HG03558 (cell line): ENCODE measurements at regions not wholly inside any gene's neighbourhood (a gene's known extent, or its start where the extent isn't known, plus 50 kb on each side); places are given as distances from the start of the nearest gene placed in this dataset.
"Not testable (repeated sequence)": the region's sequence is repeated elsewhere in the genome, so short reads cannot be mapped to it uniquely, and the experiment has no call there.

Experiments used
- ATAC-seq: cut with Tn5 transposase; IDR thresholded peaks from one replicate; pipeline ENCODE4 v1.9.1; 2021; ENCODE audit warnings: moderate number of reproducible peaks; ENCODE audit not compliant: unreplicated experiment; ENCODE audit errors: extremely low read depth

- ATAC-seq: no peak
Measured at GRCh38 chr13:78884571-78884970, 225.6 kb upstream of the OBI1 start.

GRCh38 chr13:78881751-78882150, 222.8 kb upstream of the OBI1 start:
- ATAC-seq: no peak

- ATAC-seq: no peak
Measured at GRCh38 chr13:78881054-78881453, 222.1 kb upstream of the OBI1 start.

- ATAC-seq: no peak
Measured at GRCh38 chr13:78876915-78877549, 218.1 kb upstream of the OBI1 start.

- ATAC-seq: no peak
Measured at GRCh38 chr13:78875792-78876580, 217.0 kb upstream of the OBI1 start.

GRCh38 chr13:78868991-78869390, 210.0 kb upstream of the OBI1 start:
- no peak for ATAC-seq

GRCh38 chr13:78867655-78868054, 208.7 kb upstream of the OBI1 start:
- no peak for ATAC-seq

- not testable (repeated sequence) for ATAC-seq
Measured at GRCh38 chr13:78866076-78866475, 207.1 kb upstream of the OBI1 start.

- no peak for ATAC-seq
Measured at GRCh38 chr13:78862446-78862845, 203.5 kb upstream of the OBI1 start.

- no peak for ATAC-seq
Measured at GRCh38 chr13:78852709-78853108, 193.8 kb upstream of the OBI1 start.

- ATAC-seq: no peak
Measured at GRCh38 chr13:78845656-78846365, 186.9 kb upstream of the OBI1 start.

- ATAC-seq: no peak
Measured at GRCh38 chr13:78844106-78844505, 185.2 kb upstream of the OBI1 start.

- no peak for ATAC-seq
Measured at GRCh38 chr13:78841358-78841963, 182.5 kb upstream of the OBI1 start.

GRCh38 chr13:78836238-78836784, 177.4 kb upstream of the OBI1 start:
- no peak for ATAC-seq

GRCh38 chr13:78832461-78832860, 173.5 kb upstream of the OBI1 start:
- ATAC-seq: no peak

- no peak for ATAC-seq
Measured at GRCh38 chr13:78830508-78830907, 171.6 kb upstream of the OBI1 start.

- no peak for ATAC-seq
Measured at GRCh38 chr13:78829821-78830220, 170.9 kb upstream of the OBI1 start.

- no peak for ATAC-seq
Measured at GRCh38 chr13:78827471-78827870, 168.5 kb upstream of the OBI1 start.

- ATAC-seq: no peak
Measured at GRCh38 chr13:78826936-78827335, 168.0 kb upstream of the OBI1 start.

- no peak for ATAC-seq
Measured at GRCh38 chr13:78826312-78826711, 167.4 kb upstream of the OBI1 start.

- ATAC-seq: no peak
Measured at GRCh38 chr13:78820541-78820940, 161.6 kb upstream of the OBI1 start.
